ENCODE measurements at regions not wholly inside any gene's neighbourhood (a gene's known extent, or its start where the extent isn't known, plus 50 kb on each side); places are given as distances from the start of the nearest gene placed in this dataset.

- WGBS, 3 donors = 55 to 69% (median 63%) methylated on average over 5 of the region's 5 CpGs
- H3K27me3 ChIP-seq (ENCODE audit: control insufficient read depth in 3 of 3, insufficient read depth in 3 of 3, low read length in 3 of 3) = no peaks in the 10 kb centered on the region
- H3K4me1 ChIP-seq (ENCODE audit: control insufficient read depth in 3 of 3, insufficient read depth in 2 of 3, low read depth in 1 of 3, low read length in 2 of 3) = no peaks in the 10 kb centered on the region
- no peak overlapping the region for H3K4me3 ChIP-seq (ENCODE audit: low read depth in 1 of 3, low read length in 3 of 3)
- H3K27ac ChIP-seq (ENCODE audit: low read depth in 1 of 3, low read length in 2 of 3) = no peak overlapping the region
- no peaks in the 10 kb centered on the region for H3K36me3 ChIP-seq (ENCODE audit: control insufficient read depth in 3 of 3, insufficient read depth in 2 of 3, low read depth in 1 of 3, low read length in 3 of 3)
- FAIRE-seq = no peak
- DNase-seq = no peak
- no peaks in the 10 kb centered on the region for H3K9me3 ChIP-seq (ENCODE audit: control insufficient read depth in 2 of 2, insufficient read depth in 1 of 2, low read depth in 1 of 2, low read length in 1 of 2)
These were observed 480.2 kb upstream of the CHST9 start for GRCh38 chr18:27665264-27665799.

- H3K36me3 ChIP-seq (ENCODE audit: control insufficient read depth in 3 of 3, insufficient read depth in 2 of 3, low read depth in 1 of 3, low read length in 3 of 3) = no peaks in the 10 kb centered on the region
- DNase-seq (peak in 1 of 2 donors; percentile 27), FAIRE-seq (no peak)
- no peak overlapping the region for H3K4me3 ChIP-seq (ENCODE audit: low read depth in 1 of 3, low read length in 3 of 3)
- no peaks in the 10 kb centered on the region for H3K9me3 ChIP-seq (ENCODE audit: control insufficient read depth in 2 of 2, insufficient read depth in 1 of 2, low read depth in 1 of 2, low read length in 1 of 2)
- no peak overlapping the region for H3K27ac ChIP-seq (ENCODE audit: low read depth in 1 of 3, low read length in 2 of 3)
- no peaks in the 10 kb centered on the region for H3K27me3 ChIP-seq (ENCODE audit: control insufficient read depth in 3 of 3, insufficient read depth in 3 of 3, low read length in 3 of 3)
- WGBS, 3 donors = 83 to 84% (median 84%) methylated on average over 4 of the region's 4 CpGs
- no peaks in the 10 kb centered on the region for H3K4me1 ChIP-seq (ENCODE audit: control insufficient read depth in 3 of 3, insufficient read depth in 2 of 3, low read depth in 1 of 3, low read length in 2 of 3)
These were observed 477.8 kb upstream of the CHST9 start for GRCh38 chr18:27662949-27663348.

- H3K4me3 ChIP-seq (ENCODE audit: low read depth in 1 of 3, low read length in 3 of 3) = no peak overlapping the region
- H3K9me3 ChIP-seq (ENCODE audit: control insufficient read depth in 2 of 2, insufficient read depth in 1 of 2, low read depth in 1 of 2, low read length in 1 of 2) = no peaks in the 10 kb centered on the region
- DNase-seq = no peak
- FAIRE-seq = no peak
- no peak overlapping the region for H3K27ac ChIP-seq (ENCODE audit: low read depth in 1 of 3, low read length in 2 of 3)
- H3K36me3 ChIP-seq (ENCODE audit: control insufficient read depth in 3 of 3, insufficient read depth in 2 of 3, low read depth in 1 of 3, low read length in 3 of 3) = no peaks in the 10 kb centered on the region
- H3K27me3 ChIP-seq (ENCODE audit: control insufficient read depth in 3 of 3, insufficient read depth in 3 of 3, low read length in 3 of 3) = no peaks in the 10 kb centered on the region
- H3K4me1 ChIP-seq (ENCODE audit: control insufficient read depth in 3 of 3, insufficient read depth in 2 of 3, low read depth in 1 of 3, low read length in 2 of 3) = no peaks in the 10 kb centered on the region
These were observed 477.4 kb upstream of the CHST9 start for GRCh38 chr18:27662537-27662936.

GRCh38 chr18:27661320-27662018 lies 476.4 kb upstream of the CHST9 start:
- DNase-seq (no peak), FAIRE-seq (no peak)
- no peaks in the 10 kb centered on the region for H3K36me3 ChIP-seq (ENCODE audit: control insufficient read depth in 3 of 3, insufficient read depth in 2 of 3, low read depth in 1 of 3, low read length in 3 of 3)
- H3K9me3 ChIP-seq (ENCODE audit: control insufficient read depth in 2 of 2, insufficient read depth in 1 of 2, low read depth in 1 of 2, low read length in 1 of 2) = no peaks in the 10 kb centered on the region
- no peak overlapping the region for H3K27ac ChIP-seq (ENCODE audit: low read depth in 1 of 3, low read length in 2 of 3)
- no peaks in the 10 kb centered on the region for H3K4me1 ChIP-seq (ENCODE audit: control insufficient read depth in 3 of 3, insufficient read depth in 2 of 3, low read depth in 1 of 3, low read length in 2 of 3)
- H3K4me3 ChIP-seq (ENCODE audit: low read depth in 1 of 3, low read length in 3 of 3) = no peak overlapping the region
- no peaks in the 10 kb centered on the region for H3K27me3 ChIP-seq (ENCODE audit: control insufficient read depth in 3 of 3, insufficient read depth in 3 of 3, low read length in 3 of 3)
- WGBS, 3 donors = 25 to 55% (median 41%) methylated on average over 8 of the region's 8 CpGs

GRCh38 chr18:27656905-27657304 lies 471.8 kb upstream of the CHST9 start:
- H3K36me3 ChIP-seq (ENCODE audit: control insufficient read depth in 3 of 3, insufficient read depth in 2 of 3, low read depth in 1 of 3, low read length in 3 of 3) = no peaks in the 10 kb centered on the region
- DNase-seq (no peak), FAIRE-seq (no peak)
- H3K9me3 ChIP-seq (ENCODE audit: control insufficient read depth in 2 of 2, insufficient read depth in 1 of 2, low read depth in 1 of 2, low read length in 1 of 2) = no peaks in the 10 kb centered on the region
- WGBS, 3 donors = 32 to 46% (median 42%) methylated on average over 3 of the region's 3 CpGs
- H3K4me1 ChIP-seq (ENCODE audit: control insufficient read depth in 3 of 3, insufficient read depth in 2 of 3, low read depth in 1 of 3, low read length in 2 of 3) = no peaks in the 10 kb centered on the region
- H3K27me3 ChIP-seq (ENCODE audit: control insufficient read depth in 3 of 3, insufficient read depth in 3 of 3, low read length in 3 of 3) = no peaks in the 10 kb centered on the region
- no peak overlapping the region for H3K27ac ChIP-seq (ENCODE audit: low read depth in 1 of 3, low read length in 2 of 3)
- H3K4me3 ChIP-seq (ENCODE audit: low read depth in 1 of 3, low read length in 3 of 3) = no peak overlapping the region

GRCh38 chr18:27656167-27656778 lies 471.2 kb upstream of the CHST9 start:
- Histone ChIP-seq H3K36me3 (ENCODE audit: control insufficient read depth in 3 of 3, insufficient read depth in 2 of 3, low read depth in 1 of 3, low read length in 3 of 3) (no peaks in the 10 kb centered on the region), H3K27me3 (ENCODE audit: control insufficient read depth in 3 of 3, insufficient read depth in 3 of 3, low read length in 3 of 3) (no peaks in the 10 kb centered on the region), H3K4me1 (ENCODE audit: control insufficient read depth in 3 of 3, insufficient read depth in 2 of 3, low read depth in 1 of 3, low read length in 2 of 3) (no peaks in the 10 kb centered on the region), H3K9me3 (ENCODE audit: control insufficient read depth in 2 of 2, insufficient read depth in 1 of 2, low read depth in 1 of 2, low read length in 1 of 2) (no peaks in the 10 kb centered on the region), H3K27ac (ENCODE audit: low read depth in 1 of 3, low read length in 2 of 3) (no peak overlapping the region), H3K4me3 (ENCODE audit: low read depth in 1 of 3, low read length in 3 of 3) (no peak overlapping the region)
- 25 to 49% (median 43%) methylated on average over 5 of the region's 5 CpGs for WGBS, 3 donors
- DNase-seq (no peak), FAIRE-seq (no peak)

- Histone ChIP-seq H3K4me3 (ENCODE audit: low read depth in 1 of 3, low read length in 3 of 3) (no peak overlapping the region), H3K9me3 (ENCODE audit: control insufficient read depth in 2 of 2, insufficient read depth in 1 of 2, low read depth in 1 of 2, low read length in 1 of 2) (no peaks in the 10 kb centered on the region), H3K27me3 (ENCODE audit: control insufficient read depth in 3 of 3, insufficient read depth in 3 of 3, low read length in 3 of 3) (no peaks in the 10 kb centered on the region), H3K27ac (ENCODE audit: low read depth in 1 of 3, low read length in 2 of 3) (no peak overlapping the region), H3K4me1 (ENCODE audit: control insufficient read depth in 3 of 3, insufficient read depth in 2 of 3, low read depth in 1 of 3, low read length in 2 of 3) (no peaks in the 10 kb centered on the region), H3K36me3 (ENCODE audit: control insufficient read depth in 3 of 3, insufficient read depth in 2 of 3, low read depth in 1 of 3, low read length in 3 of 3) (no peaks in the 10 kb centered on the region)
- no peak for DNase-seq
- no peak for FAIRE-seq
These were observed 468.1 kb upstream of the CHST9 start for GRCh38 chr18:27653247-27653646.

- Histone ChIP-seq H3K4me3 (ENCODE audit: low read depth in 1 of 3, low read length in 3 of 3) (no peak overlapping the region), H3K27ac (ENCODE audit: low read depth in 1 of 3, low read length in 2 of 3) (no peak overlapping the region), H3K36me3 (ENCODE audit: control insufficient read depth in 3 of 3, insufficient read depth in 2 of 3, low read depth in 1 of 3, low read length in 3 of 3) (no peaks in the 10 kb centered on the region), H3K9me3 (ENCODE audit: control insufficient read depth in 2 of 2, insufficient read depth in 1 of 2, low read depth in 1 of 2, low read length in 1 of 2) (no peaks in the 10 kb centered on the region), H3K27me3 (ENCODE audit: control insufficient read depth in 3 of 3, insufficient read depth in 3 of 3, low read length in 3 of 3) (no peaks in the 10 kb centered on the region), H3K4me1 (ENCODE audit: control insufficient read depth in 3 of 3, insufficient read depth in 2 of 3, low read depth in 1 of 3, low read length in 2 of 3) (no peaks in the 10 kb centered on the region)
- FAIRE-seq = no peak
- WGBS, 3 donors = 42 to 65% (median 57%) methylated on average over 2 of the region's 2 CpGs
- no peak for DNase-seq
These were observed 467.5 kb upstream of the CHST9 start for GRCh38 chr18:27652480-27653121.

All from small intestine (tissue), 7 donors.